Ecto neural progenitor cell (in vitro differentiated cells): ENCODE measurements at regions not wholly inside any gene's neighbourhood (a gene's known extent, or its start where the extent isn't known, plus 50 kb on each side); places are given as distances from the start of the nearest gene placed in this dataset.

Experiments used
- DNase-seq: peaks from one replicate; pipeline ENCODE4 v3.0.0-alpha.2; 2018; ENCODE audit warnings: low spot score

DNA sequence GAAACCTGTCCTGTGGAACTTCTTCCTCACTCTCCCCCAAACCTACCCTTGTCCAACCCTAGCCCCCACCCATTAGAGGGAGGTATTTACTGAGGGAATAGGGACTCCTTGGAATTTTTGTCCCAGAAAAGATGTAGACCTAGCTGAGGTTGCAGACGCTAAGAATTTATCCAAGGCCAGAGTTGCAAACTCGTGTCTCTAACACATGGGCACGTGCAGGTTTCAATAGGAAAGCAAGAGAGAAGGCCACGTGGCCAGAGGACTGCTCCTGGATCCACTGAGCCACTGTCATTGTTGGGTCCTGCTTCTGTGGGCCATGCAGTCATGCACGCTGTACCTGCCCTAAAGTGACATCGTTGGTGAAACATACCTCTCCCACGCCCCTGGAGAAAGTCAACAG, 243.4 kb upstream of the KCNG1 start:
- DNase-seq = no peak

DNA sequence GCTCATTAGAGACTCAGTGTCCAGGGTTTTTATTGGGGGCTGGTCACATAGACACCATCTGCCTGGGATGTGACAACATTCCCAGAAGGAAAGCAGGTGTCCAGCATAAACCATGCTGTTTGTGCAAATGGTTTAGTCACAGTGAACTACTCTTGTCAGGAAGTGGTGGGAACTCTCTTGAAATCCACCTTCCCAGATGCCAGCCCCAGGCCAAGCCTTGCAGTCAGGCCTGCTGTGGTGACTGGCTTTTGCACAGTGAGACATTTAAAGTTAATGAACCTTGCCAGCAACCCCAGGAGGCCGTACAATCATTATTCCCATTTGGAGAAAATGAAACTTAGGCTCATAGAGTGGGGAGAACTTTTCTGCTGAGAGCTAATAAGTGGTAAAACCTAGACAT, 242.5 kb upstream of the KCNG1 start:
- DNase-seq = no peak

DNA sequence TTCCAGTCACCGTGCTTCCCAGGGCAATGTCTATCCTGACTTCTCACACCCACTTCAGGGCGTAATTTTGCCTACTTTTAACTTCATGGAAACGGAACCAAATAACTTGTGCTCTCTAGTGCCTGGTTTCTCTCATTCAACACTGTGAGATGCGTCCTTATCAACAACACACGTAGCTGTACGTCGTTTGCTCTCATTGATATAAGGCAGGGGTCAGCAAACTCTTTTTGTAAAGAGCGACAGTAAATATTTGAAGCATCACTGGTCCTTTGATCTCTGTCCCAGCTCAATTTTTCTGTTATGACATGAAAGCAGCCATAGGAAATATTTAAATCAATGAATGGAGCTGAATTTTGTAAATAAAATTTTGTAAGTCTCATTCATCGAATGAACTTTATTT, 239.3 kb upstream of the KCNG1 start:
- no peak for DNase-seq

DNA sequence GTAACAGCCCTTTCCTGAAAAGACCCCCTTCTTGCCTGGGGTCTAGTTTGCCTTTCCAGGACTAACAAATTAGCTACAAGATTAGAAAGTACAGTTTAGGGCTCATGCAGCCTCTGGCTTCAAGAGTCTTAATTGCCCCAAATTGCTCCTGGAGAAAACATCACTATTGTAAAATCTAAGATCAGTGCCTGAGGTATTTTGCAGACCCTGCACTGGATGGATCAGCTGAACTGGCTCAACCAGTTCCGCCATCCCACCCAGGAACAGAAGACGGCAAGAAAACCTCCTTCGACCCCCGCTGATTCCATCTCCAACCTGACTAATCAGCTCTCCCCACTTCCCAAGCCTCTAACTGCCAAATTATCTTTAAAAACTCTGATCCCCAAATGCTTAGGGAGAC, 236.5 kb upstream of the KCNG1 start:
- no peak for DNase-seq

DNA sequence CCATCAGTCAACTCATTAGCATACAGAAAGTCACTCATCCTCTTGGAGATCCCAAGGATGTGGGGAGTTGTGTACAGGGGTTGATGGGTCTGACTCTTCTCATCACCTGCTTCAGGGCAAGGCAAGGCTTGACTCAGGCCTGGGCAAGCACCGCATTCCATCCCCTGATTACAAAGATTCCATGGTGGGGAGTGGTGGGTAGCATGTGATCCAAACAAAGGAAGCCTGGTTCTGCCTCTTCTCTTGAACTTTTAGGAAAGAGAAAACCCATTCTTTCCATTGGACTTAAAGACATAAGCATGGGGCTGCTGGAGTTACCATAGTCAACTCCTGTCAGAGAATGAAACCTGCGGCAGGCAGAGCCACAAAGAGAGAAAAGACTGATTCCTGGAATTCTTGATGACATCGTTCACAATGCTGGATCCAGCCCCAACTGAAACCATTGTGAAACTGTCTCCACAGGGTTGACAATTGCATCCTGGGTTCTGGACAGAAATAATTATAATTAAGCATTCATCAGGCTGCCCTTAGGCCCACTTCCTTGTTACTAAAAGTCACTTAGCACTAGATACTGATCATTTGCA, 235.8 kb upstream of the KCNG1 start:
- no peak for DNase-seq

DNA sequence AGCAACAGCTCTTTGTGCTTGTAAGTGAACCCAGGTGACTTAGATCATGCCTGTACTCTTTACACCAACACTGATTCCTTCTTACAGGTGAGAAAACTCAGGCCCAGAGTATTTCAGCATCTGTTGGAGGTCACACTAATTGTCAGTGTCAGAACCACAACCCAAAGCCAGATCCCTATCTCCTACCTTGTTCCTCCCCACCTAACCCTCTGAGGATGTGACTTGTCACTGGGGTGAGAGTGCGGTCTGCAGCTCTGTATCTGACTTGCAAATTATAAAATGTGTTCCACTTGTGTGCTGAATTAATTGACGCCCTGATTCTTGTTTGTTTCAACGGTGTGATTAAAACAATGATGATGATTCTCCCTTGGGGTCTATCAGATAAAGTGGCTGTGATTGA, 232.5 kb upstream of the KCNG1 start:
- no peak for DNase-seq

DNA sequence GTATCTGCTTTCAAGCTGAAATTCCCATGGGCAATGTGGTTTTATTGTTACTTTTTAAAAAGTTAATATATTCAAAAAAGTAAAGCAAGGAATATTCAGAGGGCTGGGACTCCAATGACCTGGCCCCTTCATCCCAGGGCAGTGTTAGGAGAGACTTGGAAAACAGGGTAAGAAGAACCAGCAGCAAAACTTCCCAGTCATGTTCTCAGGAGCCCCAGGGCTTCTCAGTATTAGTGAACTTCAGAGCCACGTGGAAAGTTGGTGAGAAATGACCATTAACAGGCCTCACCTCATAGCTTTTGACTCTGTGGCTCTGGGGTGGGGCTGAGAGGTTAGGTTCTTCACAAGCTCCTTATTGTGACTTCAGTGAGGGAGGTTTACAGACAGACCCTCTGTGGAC, 230.4 kb upstream of the KCNG1 start:
- DNase-seq = no peak

DNA sequence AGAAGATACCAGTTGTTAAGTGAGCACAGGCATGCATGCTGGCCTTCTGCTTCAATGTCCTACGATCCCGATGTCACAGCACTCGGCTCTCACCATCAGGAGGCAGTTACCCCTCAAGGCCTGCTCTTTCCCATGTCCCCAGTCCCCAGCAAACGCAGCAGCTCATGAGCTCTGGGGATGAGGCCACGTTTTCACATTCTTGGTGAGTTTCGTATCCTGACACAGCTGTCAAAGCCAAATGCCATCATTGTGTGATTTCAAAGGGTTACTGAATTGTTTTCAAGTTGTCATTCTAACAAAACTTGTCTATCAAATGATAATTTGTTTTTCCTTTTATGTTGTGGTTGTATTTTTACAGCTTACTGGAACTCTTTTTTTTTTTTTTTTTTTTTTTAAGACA, 226.9 kb upstream of the KCNG1 start:
- DNase-seq = no peak

DNA sequence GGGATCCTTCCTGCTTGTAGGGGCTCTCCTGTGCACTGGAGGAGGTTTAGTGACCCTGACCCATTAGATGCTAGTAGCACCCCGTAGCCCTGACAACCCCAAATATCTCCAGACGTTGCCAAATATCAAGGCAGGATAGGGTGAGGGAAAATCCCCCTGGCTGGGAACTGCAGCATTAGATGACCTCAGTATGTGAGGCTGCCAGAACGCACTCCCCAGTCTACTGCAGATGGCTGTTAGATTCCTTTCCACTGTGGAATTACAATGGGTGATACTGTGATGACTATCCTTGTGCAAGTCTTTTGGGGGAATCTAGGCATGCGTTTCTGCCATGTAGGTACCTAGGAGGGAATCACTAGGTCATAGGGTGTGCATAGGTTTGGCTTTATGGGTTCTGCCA, 226.3 kb upstream of the KCNG1 start:
- no peak for DNase-seq

DNA sequence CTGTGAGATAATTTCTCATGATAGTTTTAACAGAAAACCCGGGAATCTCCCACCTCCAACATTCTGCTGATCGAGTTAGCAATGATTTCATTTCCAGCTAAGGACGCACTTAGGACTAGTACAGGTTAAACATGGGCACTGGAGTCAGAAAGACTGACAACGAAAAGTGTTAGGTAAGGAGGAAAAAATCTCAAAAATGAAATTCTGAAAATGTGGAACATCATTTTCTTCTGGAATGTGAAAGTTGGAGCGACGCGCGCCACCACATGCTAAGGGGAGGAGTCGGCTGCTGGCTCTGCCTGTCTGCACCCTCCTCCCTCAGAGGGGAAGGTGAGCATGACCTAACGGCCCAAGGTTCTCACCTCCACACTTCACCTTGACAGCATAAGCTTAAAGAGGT, 221.6 kb upstream of the KCNG1 start:
- no peak for DNase-seq

DNA sequence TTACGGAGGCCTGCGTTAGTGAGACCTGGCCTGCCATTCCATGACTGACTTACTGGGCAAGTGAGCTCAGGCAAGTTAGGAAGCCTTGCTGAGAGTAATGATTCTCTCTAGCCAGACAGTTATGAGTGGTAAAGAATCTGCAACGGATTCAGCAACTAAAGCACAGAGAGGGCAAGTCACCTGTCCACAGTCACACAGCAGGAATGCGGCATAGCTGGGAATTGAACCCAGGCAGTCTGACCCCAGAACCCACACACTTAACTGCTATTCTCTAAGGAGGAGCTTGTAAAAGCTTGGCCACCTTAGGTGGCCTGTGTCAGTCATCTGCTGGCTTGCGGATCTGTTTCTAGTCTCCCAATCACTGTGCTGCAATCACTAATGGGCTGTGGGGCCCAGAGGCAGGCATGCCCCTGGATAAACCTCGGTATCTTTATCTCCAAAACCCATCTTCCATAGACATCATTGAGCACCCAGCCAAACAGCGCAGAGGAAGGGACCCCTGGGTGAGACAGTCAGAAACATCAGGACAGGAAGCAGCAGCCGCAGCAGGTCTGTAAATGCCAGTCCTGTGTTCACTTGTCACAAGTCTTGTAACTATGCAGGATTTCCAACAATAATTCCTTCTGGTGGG, 215.9 kb upstream of the KCNG1 start:
- DNase-seq = no peak

DNA sequence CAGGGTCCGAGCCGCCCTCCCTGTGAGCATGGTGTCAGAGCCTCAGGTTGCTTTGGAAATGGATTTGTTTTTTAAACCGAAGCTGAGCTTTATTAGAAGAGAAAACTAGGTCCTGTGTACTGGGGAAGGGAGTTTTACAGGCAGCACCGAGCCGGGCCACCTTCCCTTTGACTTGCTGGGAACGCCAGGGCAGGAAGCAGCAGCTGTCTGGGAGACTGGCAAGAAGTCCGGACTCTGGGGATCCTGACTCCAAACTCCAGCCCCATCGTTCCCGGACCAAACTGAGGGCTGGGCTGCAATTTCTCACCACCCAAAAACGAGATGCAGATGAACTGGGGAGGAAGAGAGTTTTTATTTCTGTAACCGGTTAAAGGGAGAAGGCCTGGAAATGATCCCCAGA, 214.9 kb upstream of the KCNG1 start:
- DNase-seq = no peak

DNA sequence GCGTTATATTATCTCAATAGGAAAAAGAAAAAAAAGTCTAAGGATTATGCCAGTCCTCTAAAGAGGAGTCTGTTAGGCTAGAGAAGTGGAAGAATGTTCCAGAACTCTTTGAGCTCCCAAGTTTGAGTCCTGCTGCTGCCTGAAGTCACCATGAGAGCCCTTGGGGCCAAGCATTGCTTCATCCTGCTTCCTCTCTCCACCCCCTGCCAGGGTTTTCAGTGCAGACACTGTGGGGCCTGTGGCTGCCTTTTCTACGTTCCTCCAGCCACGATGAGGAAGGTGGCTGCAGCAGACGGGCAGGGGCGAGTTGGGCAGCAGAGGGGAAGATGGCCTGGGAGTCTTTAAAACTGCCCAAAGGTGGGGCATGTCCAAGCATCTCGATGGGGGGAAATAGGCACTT, 214.4 kb upstream of the KCNG1 start:
- no peak for DNase-seq

DNA sequence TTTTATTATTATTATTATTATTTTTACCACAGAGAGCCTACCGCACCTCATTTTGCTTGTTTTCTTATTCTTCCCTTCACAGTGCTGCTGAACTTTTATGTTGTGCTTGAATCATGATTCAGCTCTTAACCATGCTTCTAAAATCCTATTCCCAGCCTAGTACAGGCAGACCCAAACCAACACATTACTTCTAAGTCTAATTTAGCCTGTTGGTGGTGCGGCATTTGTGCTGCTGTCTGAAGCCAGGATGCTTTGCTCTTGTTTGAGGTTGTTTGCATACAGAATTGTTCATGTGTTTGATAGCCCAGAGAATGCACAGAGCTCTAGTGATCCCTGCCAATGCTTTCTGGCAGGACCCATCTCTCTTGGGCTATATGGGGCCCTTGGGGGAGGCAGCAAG, 213.5 kb upstream of the KCNG1 start:
- no peak for DNase-seq

DNA sequence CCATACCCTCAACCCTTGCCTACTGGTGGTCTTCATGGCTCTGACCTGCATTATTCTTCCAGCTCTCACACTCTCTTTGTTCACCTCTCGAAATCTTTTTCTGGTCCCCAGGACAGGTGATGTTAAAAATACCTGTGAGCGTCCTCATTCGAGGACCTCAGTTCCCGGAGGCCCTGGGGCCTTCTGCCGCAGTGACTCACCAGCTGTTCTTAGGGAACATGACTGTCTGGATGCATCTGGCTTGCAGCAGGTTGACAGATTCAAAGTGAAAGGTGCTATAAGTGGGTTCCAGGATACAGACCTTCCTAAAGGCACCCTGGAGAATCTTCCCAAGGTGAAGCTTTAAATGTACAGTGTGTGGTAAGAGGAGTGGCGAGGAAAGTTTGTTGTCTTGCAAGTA, 210.4 kb upstream of the KCNG1 start:
- DNase-seq = no peak

DNA sequence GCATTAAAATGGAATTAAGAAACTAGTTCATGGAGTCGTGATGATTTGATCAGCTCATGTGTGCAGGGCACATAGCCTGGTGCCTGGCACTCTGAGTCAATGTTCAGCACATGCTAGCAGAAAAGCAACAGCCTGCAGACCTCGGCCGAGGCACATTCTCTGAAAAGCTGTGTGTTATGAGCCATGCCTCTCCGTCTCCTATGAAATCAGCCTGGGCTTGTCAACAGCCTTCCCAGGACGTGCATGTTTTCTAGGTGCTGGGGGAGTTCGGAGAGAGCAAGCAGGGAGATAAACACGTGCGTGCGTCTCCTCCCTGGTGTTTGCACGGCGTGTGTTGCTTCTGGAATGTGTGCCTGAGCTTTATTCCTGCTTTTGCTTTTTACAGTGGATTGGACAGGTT, 207.8 kb upstream of the KCNG1 start:
- no peak for DNase-seq

DNA sequence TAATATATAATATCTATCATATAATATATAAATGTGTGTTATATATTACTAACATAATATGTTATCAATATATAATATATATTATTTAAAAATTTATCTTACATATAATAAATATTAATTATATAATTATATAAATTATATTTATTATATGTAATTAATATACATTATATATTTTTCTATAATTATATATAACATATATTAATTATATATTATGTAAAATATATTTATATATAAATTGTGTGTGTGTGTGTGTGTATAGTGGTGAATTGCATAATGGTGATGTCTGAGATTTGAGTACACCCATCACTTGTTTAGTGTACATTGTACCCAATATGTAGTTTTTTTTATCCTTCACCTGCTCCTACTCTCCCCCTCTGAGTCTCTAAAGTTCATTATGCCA, 205.9 kb upstream of the KCNG1 start:
- no peak for DNase-seq

DNA sequence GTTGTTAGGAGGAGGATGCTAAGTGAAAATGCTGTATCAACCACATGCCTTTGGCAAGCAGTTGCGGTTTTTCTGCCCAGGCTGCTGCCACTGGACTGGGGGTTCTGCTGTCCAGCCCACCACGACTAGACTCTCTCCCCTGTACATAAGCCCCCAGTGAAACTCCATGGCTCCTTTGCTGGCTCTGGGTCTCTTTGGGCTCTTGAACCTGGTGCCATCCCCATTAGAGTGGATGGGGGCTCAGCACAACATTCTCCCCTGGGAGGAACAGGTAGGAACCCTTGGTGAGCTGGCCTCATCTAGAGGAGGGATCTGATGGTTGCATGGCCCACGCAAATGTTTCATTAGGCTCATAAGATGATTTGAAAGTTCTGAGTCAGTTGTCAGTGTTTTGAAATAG, 204.8 kb upstream of the KCNG1 start:
- no peak for DNase-seq

DNA sequence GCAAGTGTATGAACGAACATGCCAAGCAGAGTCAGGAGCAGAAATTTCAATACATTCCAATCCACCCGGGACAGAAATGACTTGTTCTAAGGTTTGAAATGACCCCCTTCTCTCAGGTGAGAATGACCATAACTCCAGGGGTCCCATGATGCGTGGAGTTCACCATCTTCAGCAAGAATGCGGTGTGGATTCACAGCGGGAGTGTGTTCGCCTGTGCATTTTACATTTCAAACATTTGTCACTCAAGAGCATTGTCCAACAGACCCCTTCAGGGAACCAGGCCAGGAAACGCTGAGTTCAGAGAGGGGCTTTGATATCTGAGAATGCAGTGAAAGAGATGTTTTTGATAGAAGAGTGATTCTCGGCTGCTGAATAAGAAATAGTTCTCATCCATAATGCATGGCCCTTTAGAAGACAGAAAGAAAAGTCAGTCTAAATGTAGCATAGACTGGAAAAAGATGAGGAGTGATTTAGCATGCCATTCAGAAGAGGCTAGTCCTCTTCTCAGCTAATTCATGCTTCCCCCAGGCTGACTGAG, 200.3 kb upstream of the KCNG1 start:
- no peak for DNase-seq

DNA sequence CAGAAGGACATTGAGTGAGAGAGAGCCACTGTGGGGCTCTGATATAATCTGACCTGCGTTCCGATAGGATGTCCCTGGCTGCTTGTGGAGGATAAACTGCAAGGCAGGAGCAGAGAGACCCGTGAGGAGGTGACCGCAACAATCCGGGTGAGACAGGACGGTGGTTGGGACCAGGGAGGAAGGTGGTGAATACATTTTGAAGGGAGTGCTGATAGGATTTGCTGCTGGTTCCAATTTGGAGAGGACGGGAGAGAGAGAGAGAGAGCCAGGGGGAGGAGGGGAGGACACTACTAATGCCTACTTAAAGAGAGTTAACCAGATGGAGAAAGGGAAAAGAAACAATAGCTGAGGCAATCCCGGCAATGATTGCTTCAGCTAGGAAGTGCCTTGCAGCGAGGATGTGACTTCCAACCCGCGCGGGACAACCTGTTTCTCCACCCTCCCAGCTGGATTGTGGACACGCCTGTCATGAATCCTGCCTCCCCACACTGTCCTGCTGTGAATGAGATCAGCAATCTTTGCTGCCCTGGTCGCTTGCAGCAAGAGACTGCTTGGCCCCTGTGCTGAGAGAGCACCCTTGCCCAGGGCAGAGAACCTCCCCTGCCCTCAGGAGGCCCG, 199.0 kb upstream of the KCNG1 start:
- peak; percentile 54 for DNase-seq

DNA sequence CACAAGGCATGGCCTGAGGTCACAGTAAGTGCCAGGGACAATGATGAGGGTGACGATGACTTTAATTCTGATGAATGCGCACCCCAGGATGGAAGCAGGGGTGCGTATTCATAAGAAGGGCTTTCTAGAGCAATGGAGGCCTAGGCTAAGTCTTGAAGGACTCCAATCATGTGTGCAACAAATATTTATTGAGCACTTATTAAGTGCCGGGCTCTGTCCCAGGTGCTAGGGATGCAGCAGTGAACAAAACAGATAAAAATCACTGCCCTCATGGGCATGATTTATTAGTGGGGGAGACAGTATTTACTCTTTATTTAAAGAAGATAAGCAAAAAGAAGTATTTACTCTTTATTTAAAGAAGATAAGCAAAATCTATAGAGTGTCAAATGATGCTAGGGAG, 198.2 kb upstream of the KCNG1 start:
- no peak for DNase-seq

DNA sequence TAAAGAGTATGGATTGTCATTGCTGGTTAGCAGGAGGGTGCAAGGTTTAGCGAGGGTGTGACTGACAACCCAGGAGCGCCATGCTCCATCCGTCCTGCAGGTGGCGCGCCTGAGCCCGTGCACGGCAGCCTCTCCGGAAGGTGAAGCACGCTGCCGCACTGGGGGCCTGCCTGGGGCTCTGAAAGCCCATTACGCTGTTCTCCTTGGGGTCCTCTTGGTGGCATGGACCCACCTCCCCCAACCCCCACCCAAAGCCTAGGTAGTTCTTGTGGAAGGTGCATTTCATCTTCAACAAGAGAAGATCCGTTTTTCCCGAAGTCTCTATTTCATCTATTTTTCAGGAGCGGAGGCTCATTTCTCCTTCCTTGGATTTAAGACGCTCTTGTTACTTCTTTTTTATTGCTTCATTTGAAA, 197.4 kb upstream of the KCNG1 start:
- peak; percentile 71 for DNase-seq

DNA sequence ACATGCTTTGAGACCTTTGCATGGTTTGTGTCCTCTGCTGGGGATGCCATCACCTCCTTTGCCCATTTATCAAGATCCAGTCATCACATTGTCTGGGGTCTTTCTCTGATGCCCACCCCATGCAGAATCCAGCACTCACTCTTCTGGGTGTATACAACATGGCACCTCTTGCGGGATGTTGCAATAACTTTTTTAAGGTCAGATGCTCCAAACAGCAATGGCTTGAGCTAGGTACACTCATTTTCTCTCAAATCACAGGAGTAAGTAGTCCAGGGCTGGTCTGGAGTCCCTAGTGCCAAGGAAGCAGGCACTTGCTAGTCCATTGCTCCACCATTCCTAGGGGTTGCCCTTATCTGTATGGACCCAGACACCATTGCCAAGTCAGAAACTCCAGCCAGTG, 196.6 kb upstream of the KCNG1 start:
- DNase-seq = no peak

DNA sequence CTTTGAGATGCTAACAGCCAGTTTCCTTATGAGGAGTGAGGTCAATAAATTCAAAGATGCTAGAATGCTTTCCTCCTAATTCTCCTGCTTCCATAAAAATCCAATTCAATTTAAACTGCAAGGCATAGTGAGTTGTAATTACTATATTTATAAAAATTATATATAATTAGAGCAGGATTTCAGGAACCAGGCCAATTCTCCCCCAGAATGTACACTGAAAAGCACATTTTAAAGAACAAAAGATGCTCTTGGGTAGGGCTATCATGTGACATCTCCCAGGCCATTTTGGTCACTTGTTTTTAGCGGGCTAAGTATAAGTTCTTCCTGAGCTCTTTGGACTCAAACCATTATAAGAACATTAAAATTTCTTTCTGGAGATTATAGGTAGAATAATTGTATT, 195.7 kb upstream of the KCNG1 start:
- DNase-seq = no peak
